Heart left ventricle (tissue), 13 donors: ENCODE measurements at regions not wholly inside any gene's neighbourhood (a gene's known extent, or its start where the extent isn't known, plus 50 kb on each side); places are given as distances from the start of the nearest gene placed in this dataset.

Source experiments
- CTCF ChIP-seq, 12 donors: fragments of 200-600 bp; sonication (generic) in 4 of 12; IDR thresholded peaks; one replicate each; pipeline versions ENCODE4 v1.5.0 to v1.8.0; 2018 to 2022; ENCODE audit warnings: antibody characterized with exemption in 12 of 12, mild to moderate bottlenecking in 5 of 12
- POLR2A ChIP-seq, 2 donors: fragments of 450-650 bp; IDR thresholded peaks; one replicate each; pipeline ENCODE4 v1.6.1; 2017; ENCODE audit warnings: antibody characterized with exemption in 2 of 2, mild to moderate bottlenecking in 2 of 2, moderate library complexity in 2 of 2
- donor health status: ischemic (EF 13 %, LVEDD 7.1; RV severe dilation, severe dysfunction).
- donor health status: DM: no; HTN: yes; CAD: no.
- donor health status: DM: no; HTN: no; CAD: no.
- donor health status: ischemic (EF 25% LVEDD 6.9; RV normal size, moderate dysfunction).
- donor health status: ischemic (EF 25% LVEDD 5.7; RV mildly dilated, moderate dysfunction).
- donor health status: ischemic (EF 35%, LVEDD 5.7; RV mildly dilated, moderate dysfunction).
- donor health status: nonischemic (EF 11% LVEDD 7.7; RV severe dilation, severe dysfunction).
- donor health status: DM: yes; HTN: yes; CAD: no.
- donor health status: PGD.
- donor health status: ischemic (EF 29% LVEDD 5.4; RV normal size, mild dysfunction).
- donor health status: nonischemic (EF 23%, LVEDD 6.1; RV moderate dilation, normal function).

- TF ChIP-seq CTCF (IDR thresholded peaks at IDR 0.05) (no peak), POLR2A (IDR thresholded peaks at IDR 0.05) (no peak)
Measured at GRCh38 chr6:81262656-81263055, 489.8 kb downstream of the TENT5A start.
